Inferior parietal cortex (tissue), 1 donor: ENCODE measurements at regions not wholly inside any gene's neighbourhood (a gene's known extent, or its start where the extent isn't known, plus 50 kb on each side); places are given as distances from the start of the nearest gene placed in this dataset.
"Not testable (repeated sequence)": the region's sequence is repeated elsewhere in the genome, so short reads cannot be mapped to it uniquely, and the experiment has no call there.

ENCODE experiments used
- DNase-seq: peaks from one replicate; pipeline ENCODE4 v3.0.0-alpha.2; 2016; ENCODE audit errors: extremely low spot score

GRCh38 chr10:33101392-33101787 is 143.4 kb upstream of the ITGB1 start:
- no peak for DNase-seq

DNA sequence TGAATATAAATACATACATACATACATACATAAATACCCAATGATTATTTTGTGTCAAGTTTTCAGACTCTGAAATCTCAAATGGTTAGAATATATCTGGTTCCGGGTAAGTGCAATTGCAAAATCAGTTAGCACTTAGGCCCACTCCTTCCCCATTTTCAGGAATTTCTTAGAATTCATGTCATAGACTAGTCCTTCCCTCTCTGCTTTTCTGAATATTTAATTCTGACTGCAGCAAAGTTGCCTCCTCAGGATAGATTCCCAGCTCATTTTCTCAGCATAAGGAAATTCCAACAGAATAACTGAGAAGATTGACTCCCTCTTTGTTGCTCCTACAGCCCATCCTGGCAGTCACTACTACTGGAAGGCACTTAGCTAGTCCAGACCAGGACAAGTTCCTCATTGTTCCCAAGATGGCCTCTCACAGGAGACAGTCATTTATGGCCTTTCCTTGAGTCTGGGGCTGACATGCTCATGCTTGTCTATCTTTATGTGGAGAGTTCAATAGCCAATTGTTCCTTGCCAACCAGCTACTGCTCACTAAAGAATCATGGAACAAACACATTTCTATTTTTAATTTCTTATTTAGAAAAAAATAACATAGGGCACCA is 142.9 kb upstream of the ITGB1 start:
- no peak for DNase-seq

- no peak for DNase-seq
Observed at GRCh38 chr10:33099748-33100147, 141.7 kb upstream of the ITGB1 start.

GRCh38 chr10:33098951-33099663 is 141.1 kb upstream of the ITGB1 start:
- no peak for DNase-seq

DNA sequence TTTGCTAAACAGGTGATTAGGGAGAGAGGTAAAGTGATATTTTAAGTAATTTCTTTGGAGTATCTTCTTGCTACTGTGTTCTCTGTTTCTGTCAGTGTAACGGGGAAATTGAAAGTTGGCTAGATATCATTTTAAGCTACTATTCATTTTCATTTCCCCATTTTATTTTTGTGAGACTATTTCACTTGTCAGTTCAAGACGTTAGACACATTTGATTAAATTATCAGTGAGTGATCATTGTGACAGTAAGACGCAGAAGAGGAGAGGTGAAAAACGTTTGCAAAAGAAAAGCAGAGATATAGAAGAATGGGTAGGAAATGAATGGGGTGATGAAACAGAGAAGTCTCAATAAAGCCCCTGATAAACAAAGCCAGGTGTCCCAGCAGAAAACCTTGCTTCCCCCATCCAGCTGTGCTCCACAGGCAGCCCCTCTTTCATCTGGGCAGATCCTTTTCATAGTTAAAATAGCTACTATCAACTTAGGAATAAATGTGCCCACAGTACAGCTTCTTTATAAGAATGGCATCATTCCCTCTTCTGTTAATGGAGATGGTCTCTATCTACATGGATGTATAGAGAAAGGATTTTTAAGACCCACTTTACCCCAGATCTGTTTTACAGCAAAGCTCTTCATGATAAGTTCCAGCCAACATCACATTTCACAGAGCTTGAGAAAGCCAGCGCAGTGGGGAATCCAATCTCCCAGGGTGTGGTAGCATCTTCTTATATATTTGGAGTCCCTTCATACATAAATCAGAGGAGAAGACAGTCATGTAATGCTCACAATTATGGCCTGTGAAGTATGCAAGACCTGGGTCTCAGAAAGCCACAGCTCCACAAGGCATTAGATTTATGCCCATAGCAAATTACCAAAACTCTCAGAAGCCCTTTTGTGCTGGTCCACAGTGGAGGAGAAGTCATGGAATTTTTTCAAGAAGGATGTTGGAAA is 138.1 kb upstream of the ITGB1 start:
- no peak for DNase-seq

DNA sequence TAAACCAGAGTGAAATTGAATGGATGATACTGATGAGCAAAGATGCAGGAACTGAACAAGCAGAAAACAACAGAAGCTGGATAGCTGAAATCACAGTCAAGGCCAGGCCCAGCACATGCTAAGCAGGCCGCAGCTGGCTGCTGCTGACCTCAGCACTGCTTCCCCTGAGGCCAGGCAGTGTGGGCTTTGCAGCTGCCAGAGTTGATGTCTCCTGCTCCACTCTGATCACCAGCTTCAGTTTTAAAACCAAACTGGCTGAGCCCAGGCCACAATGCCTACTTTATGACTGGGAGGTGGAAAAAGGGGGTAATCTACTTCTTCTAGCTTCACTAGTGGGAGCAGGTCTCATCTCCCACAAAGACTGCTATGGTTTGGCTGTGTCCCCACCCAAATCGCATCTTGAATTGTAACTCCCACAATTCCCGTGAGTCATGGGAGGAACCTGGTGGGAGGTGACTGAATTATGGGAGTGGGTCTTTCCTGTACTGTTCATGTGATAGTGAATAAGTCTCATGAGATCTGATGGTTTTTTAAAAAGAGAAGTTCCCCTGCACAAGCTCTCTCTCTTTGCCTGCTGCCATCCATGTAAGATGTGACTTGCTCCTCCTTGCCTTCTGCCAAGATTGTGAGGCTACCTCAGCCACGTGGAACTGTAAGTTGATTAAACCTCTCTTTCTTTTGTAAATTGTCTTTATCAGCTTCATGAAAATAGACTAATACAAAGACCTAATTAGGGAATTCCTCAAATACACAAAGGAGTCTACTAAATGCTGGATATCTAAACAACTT is 136.4 kb upstream of the ITGB1 start:
- DNase-seq: no peak

- no peak for DNase-seq
Observed at GRCh38 chr10:33093362-33093761, 135.3 kb upstream of the ITGB1 start.

GRCh38 chr10:33092596-33092995 is 134.6 kb upstream of the ITGB1 start:
- no peak for DNase-seq

DNA sequence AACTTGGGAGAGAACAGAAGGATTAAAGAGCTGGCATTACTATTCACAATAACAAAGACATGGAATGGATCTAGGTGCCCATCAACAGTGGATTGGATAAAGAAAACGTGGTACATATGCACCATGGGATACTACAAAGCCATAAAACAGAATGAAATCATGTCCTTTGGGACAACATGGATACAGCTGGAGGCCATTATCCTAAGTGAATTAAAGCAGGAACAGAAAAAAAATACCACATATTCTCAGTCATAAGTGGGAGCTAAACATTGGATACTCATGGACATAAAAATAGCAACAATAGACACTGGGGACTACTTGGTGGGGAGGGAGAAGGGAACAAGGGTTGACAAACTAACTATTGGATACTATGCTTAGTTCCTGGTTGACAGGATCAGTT is 133.2 kb upstream of the ITGB1 start:
- DNase-seq: no peak

DNA sequence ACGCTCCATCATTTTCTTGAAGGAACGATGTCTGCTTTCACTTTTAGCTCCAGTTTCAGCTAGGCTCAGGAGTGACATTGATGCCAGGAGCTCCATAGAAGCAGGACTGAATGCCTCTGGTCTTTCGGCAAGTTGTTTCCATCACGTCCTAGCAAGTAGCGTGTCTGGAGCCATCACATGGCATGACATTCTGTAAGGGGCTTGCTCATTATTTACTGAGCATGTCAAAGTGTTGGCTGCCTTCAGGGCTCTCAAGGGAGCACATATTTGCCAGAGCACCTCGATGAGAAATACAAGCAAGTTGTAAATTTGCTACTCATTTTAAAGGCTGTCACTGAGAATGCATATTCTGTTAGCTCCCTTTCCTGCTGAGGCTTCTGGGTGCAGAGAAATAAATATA is 131.0 kb upstream of the ITGB1 start:
- no peak for DNase-seq

GRCh38 chr10:33087922-33088321 is 129.9 kb upstream of the ITGB1 start:
- no peak for DNase-seq

- DNase-seq: no peak
Observed at GRCh38 chr10:33087152-33087551, 129.1 kb upstream of the ITGB1 start.

- no peak for DNase-seq
Observed at GRCh38 chr10:33086100-33086499, 128.1 kb upstream of the ITGB1 start.

- DNase-seq: no peak
Observed at GRCh38 chr10:33085313-33085833, 127.3 kb upstream of the ITGB1 start.

GRCh38 chr10:33084453-33084852 is 126.4 kb upstream of the ITGB1 start:
- DNase-seq: no peak

GRCh38 chr10:33082373-33082895 is 124.4 kb upstream of the ITGB1 start:
- DNase-seq: no peak

DNA sequence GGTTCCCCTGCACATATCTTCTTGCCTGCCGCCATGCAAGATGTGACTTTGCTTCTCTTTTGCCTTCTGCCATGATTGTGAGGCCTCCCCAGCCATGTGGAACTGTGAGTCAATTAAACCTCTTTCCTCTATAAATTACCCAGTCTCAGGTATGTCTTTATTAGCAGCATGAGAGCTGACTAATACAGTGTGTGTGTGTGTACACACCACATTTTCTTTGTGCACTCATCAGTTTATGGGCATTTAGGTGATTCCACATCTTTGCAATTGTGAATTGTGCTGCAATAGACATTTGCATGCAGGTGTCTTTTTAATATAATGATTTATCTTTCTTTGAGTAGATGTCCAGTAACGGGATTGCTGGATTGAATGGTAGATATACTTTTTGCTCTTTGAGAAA is 122.4 kb upstream of the ITGB1 start:
- not testable (repeated sequence) for DNase-seq

- no peak for DNase-seq
Observed at GRCh38 chr10:33074443-33074842, 116.4 kb upstream of the ITGB1 start.

DNA sequence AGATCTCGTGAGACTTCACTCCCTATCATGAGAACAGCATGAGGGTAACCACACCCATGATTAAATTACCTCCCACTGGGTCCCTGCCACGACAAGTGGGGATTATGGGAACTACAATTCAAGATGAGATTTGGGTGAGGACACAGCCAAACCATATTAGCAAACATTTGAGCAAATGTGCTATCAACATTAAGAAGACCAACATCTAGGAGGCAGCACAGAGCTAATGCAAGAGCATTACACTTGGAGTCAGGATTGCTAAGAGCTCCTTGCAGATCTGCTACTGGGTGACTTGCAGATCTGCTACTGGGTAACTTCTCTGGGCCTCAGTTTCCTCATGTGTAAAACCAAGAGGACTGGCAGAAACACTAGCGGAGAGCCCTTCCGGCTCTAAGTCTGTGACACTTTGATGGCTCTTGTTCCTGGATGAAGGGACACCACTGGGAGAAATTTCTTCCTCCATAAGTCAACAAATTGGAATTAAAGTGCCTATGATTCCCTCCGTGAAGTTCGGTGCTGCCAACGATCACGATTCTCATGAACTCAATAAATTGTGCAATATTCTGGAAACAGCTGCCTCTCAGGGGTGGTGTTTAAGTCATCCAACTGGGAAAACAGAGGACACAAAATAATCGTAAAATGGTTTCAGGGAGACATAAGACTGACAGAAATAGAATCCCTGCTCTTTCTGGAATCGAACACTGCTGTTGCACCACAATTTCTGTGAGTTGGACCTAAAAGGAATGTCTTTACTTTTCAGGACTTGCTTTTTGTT is 115.8 kb upstream of the ITGB1 start:
- no peak for DNase-seq

DNA sequence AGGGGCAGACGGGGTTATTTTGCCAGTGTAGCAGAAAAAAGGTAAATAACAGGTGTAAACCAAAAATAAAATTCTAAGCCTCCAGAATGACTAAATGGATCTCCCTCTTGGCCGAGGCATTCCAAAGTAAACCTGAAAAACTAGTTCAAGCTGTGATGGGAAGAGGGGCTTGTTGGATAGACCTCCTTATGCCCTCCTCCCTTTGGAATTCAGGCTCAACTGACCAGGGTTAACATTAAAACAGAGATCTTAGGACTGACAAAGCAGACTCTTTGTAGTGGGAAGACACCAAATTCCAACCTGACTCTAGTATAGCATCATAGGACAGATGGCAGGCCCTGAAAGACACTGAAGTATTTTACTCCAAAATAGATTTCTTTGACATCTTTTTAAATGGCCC is 113.8 kb upstream of the ITGB1 start:
- DNase-seq: no peak

- DNase-seq: no peak
Observed at GRCh38 chr10:33070101-33070500, 112.1 kb upstream of the ITGB1 start.
